Neural progenitor cell (in vitro differentiated cells): ENCODE measurements at regions not wholly inside any gene's neighbourhood (a gene's known extent, or its start where the extent isn't known, plus 50 kb on each side); places are given as distances from the start of the nearest gene placed in this dataset.
A peak's percentile ranks its signal among the peaks of the same experiment; 100 is the strongest.

ENCODE experiments used
- DNase-seq: peaks from one replicate; pipeline ENCODE4 v3.0.0-alpha.2; 2016; ENCODE audit warnings: low spot score
- H2AFZ ChIP-seq: fragments of 200-600 bp; sonication (generic); replicated peaks from 2 replicates; pipeline ENCODE4 v1.6.1; 2016; ENCODE audit warnings: antibody characterized with exemption
- H3F3A ChIP-seq: fragments of 200-600 bp; sonication (generic); 2 replicates; pipeline ENCODE4 v1.6.1; 2016; ENCODE audit warnings: antibody characterized with exemption, low read depth
- H3K27ac ChIP-seq: fragments of 200-600 bp; sonication (generic); 2 replicates; pipeline ENCODE4 v1.5.1; 2016; ENCODE audit warnings: mild to moderate bottlenecking
- H3K27me3 ChIP-seq: fragments of 200-600 bp; sonication (generic); 2 replicates; pipeline ENCODE4 v1.6.1; 2016; ENCODE audit warnings: mild to moderate bottlenecking, moderate library complexity
- H3K36me3 ChIP-seq: fragments of 200-600 bp; sonication (generic); 2 replicates; pipeline ENCODE4 v1.5.1; 2016
- H3K4me1 ChIP-seq: fragments of 200-600 bp; sonication (generic); 2 replicates; pipeline ENCODE4 v1.6.1; 2016; ENCODE audit warnings: mixed run types
- H3K4me2 ChIP-seq: fragments of 200-600 bp; sonication (generic); 2 replicates; pipeline ENCODE4 v1.6.1; 2016
- H3K4me3 ChIP-seq: fragments of 200-600 bp; sonication (generic); 2 replicates; pipeline ENCODE4 v1.5.1; 2016
- H3K79me2 ChIP-seq: fragments of 200-600 bp; sonication (generic); 2 replicates; pipeline ENCODE4 v1.6.1; 2016; ENCODE audit warnings: low read depth
- H3K9ac ChIP-seq: fragments of 200-600 bp; sonication (generic); 2 replicates; pipeline ENCODE4 v1.6.1; 2016
- H3K9me3 ChIP-seq: fragments of 200-600 bp; sonication (generic); 2 replicates; pipeline ENCODE4 v1.5.1; 2016; ENCODE audit warnings: low read depth
- H4K20me1 ChIP-seq: fragments of 200-600 bp; sonication (generic); 2 replicates; pipeline ENCODE4 v1.6.1; 2016; ENCODE audit warnings: low read depth
- H3K27ac Mint-ChIP-seq: 3 replicates; pipeline ENCODE4 v1.8.0; 2021; ENCODE audit warnings: mixed read lengths
- H3K27me3 Mint-ChIP-seq: 2 replicates; pipeline ENCODE4 v1.8.0; 2022; ENCODE audit warnings: low read depth, mild to moderate bottlenecking, inconsistent platforms, moderate library complexity, mixed read lengths; ENCODE audit not compliant: insufficient read depth
- H3K36me3 Mint-ChIP-seq: 3 replicates; pipeline ENCODE4 v1.8.0; 2021; ENCODE audit warnings: mixed read lengths
- H3K4me1 Mint-ChIP-seq: 3 replicates; pipeline ENCODE4 v1.8.0; 2021; ENCODE audit warnings: mixed read lengths
- H3K4me3 Mint-ChIP-seq: 3 replicates; pipeline ENCODE4 v1.8.0; 2021; ENCODE audit warnings: mild to moderate bottlenecking, moderate library complexity, mixed read lengths
- H3K9me3 Mint-ChIP-seq: 3 replicates; pipeline ENCODE4 v1.8.0; 2020; ENCODE audit warnings: mixed read lengths
- CTCF ChIP-seq: fragments of 200-600 bp; sonication (generic); IDR thresholded peaks from 2 replicates; pipeline ENCODE4 v1.5.1; 2017; ENCODE audit warnings: antibody characterized with exemption, mild to moderate bottlenecking
- EZH2 ChIP-seq: fragments of 200-600 bp; sonication (generic); IDR thresholded peaks from 2 replicates; pipeline ENCODE4 v1.6.1; 2017; ENCODE audit warnings: antibody characterized with exemption, mild to moderate bottlenecking, moderate library complexity
- EZH2phosphoT487 ChIP-seq: fragments of 200-600 bp; sonication (generic); IDR thresholded peaks from 2 replicates; pipeline ENCODE4 v1.6.1; 2017; ENCODE audit warnings: antibody characterized with exemption

- Mint-ChIP-seq H3K4me1 (no peaks in the 10 kb centered on the region), H3K36me3 (no peaks in the 10 kb centered on the region), H3K27me3 (no peaks in the 10 kb centered on the region), H3K27ac (no peak overlapping the region), H3K9me3 (no peaks in the 10 kb centered on the region), H3K4me3 (no peak overlapping the region)
- Histone ChIP-seq H3F3A (no peaks in the 10 kb centered on the region), H3K9ac (no peak overlapping the region), H2AFZ (no peak overlapping the region), H3K27ac (no peak overlapping the region), H3K79me2 (no peaks in the 10 kb centered on the region), H4K20me1 (no peaks in the 10 kb centered on the region), H3K9me3 (no peaks in the 10 kb centered on the region), H3K4me2 (no peak overlapping the region), H3K4me1 (no peaks in the 10 kb centered on the region), H3K27me3 (no peaks in the 10 kb centered on the region), H3K4me3 (no peak overlapping the region), H3K36me3 (no peaks in the 10 kb centered on the region)
- no peak for DNase-seq
- TF ChIP-seq EZH2 (no peak), CTCF (no peak)
Measured at GRCh38 chr4:115366390-115366789, 253.0 kb upstream of the NDST4 start.

DNA sequence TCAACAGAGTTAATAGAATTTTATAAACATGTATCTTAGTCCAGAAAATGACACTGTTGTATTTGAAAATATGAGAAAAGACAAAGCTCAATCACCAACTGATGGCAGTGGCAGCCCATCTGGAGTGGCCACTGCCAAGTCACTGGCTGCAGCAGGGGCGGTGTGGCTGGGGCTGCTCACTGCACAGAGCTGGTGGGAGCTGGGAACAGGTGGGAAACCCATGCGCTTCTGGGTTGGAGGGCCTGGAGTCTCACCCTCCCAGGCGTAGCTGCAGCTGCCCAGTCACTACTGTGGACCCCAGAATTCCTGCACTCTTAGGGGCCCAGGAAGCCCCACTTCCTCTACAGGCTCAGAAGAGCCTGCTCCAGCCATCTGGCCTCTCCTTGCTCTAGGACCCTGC, 251.8 kb upstream of the NDST4 start:
- Mint-ChIP-seq H3K9me3 (no peaks in the 10 kb centered on the region), H3K27ac (no peak overlapping the region), H3K36me3 (no peaks in the 10 kb centered on the region), H3K27me3 (no peaks in the 10 kb centered on the region), H3K4me3 (no peak overlapping the region), H3K4me1 (no peaks in the 10 kb centered on the region)
- Histone ChIP-seq H3K27me3 (no peaks in the 10 kb centered on the region), H3K4me1 (no peaks in the 10 kb centered on the region), H3F3A (no peaks in the 10 kb centered on the region), H3K27ac (no peak overlapping the region), H3K9ac (no peak overlapping the region), H3K79me2 (no peaks in the 10 kb centered on the region), H3K9me3 (no peaks in the 10 kb centered on the region), H3K4me3 (no peak overlapping the region), H3K36me3 (no peaks in the 10 kb centered on the region), H4K20me1 (no peaks in the 10 kb centered on the region), H3K4me2 (no peak overlapping the region), H2AFZ (no peak overlapping the region)
- no peak for DNase-seq
- no peak for TF ChIP-seq EZH2
- TF ChIP-seq CTCF, result no peak
- no peak for TF ChIP-seq EZH2phosphoT487

- Mint-ChIP-seq H3K4me1 (no peaks in the 10 kb centered on the region), H3K27me3 (peaks cover 2% of the 10 kb centered on the region), H3K4me3 (no peak overlapping the region), H3K9me3 (no peaks in the 10 kb centered on the region), H3K27ac (no peak overlapping the region), H3K36me3 (no peaks in the 10 kb centered on the region)
- Histone ChIP-seq H3F3A (no peaks in the 10 kb centered on the region), H3K79me2 (no peaks in the 10 kb centered on the region), H3K9me3 (no peaks in the 10 kb centered on the region), H3K9ac (no peak overlapping the region), H3K4me3 (no peak overlapping the region), H2AFZ (no peak overlapping the region), H3K36me3 (no peaks in the 10 kb centered on the region), H3K4me1 (no peaks in the 10 kb centered on the region), H3K27ac (no peak overlapping the region), H3K27me3 (no peaks in the 10 kb centered on the region), H4K20me1 (no peaks in the 10 kb centered on the region), H3K4me2 (no peak overlapping the region)
- TF ChIP-seq EZH2, result no peak
- TF ChIP-seq CTCF, result no peak
- no peak for TF ChIP-seq EZH2phosphoT487
- DNase-seq, result no peak
Measured at GRCh38 chr4:115361781-115362180, 248.4 kb upstream of the NDST4 start.

GRCh38 chr4:115360431-115360830, 247.0 kb upstream of the NDST4 start:
- Mint-ChIP-seq H3K9me3 (peaks cover 2% of the 10 kb centered on the region), H3K4me1 (no peaks in the 10 kb centered on the region), H3K27ac (no peak overlapping the region), H3K4me3 (no peak overlapping the region), H3K36me3 (no peaks in the 10 kb centered on the region), H3K27me3 (peaks cover 2% of the 10 kb centered on the region)
- H3K9me3 ChIP-seq, result no peaks in the 10 kb centered on the region
- H4K20me1 ChIP-seq, result no peaks in the 10 kb centered on the region
- no peak overlapping the region for H3K9ac ChIP-seq
- no peaks in the 10 kb centered on the region for H3K79me2 ChIP-seq
- peak overlapping the region; percentile 30 for H2AFZ ChIP-seq
- no peak for TF ChIP-seq EZH2phosphoT487
- no peak for TF ChIP-seq EZH2
- TF ChIP-seq CTCF, result no peak
- H3K4me2 ChIP-seq, result no peak overlapping the region
- H3K4me1 ChIP-seq, result no peaks in the 10 kb centered on the region
- H3K36me3 ChIP-seq, result no peaks in the 10 kb centered on the region
- no peak for DNase-seq
- H3K4me3 ChIP-seq, result no peak overlapping the region
- no peak overlapping the region for H3K27ac ChIP-seq
- H3F3A ChIP-seq, result no peaks in the 10 kb centered on the region
- no peaks in the 10 kb centered on the region for H3K27me3 ChIP-seq
